ENCODE measurements at regions not wholly inside any gene's neighbourhood (a gene's known extent, or its start where the extent isn't known, plus 50 kb on each side); places are given as distances from the start of the nearest gene placed in this dataset.
"Not testable (repeated sequence)": the region's sequence is repeated elsewhere in the genome, so short reads cannot be mapped to it uniquely, and the experiment has no call there.

GRCh38 chr10:28354511-28354910 lies 51.6 kb upstream of the MPP7 start:
- DNase-seq (ENCODE audit: low read depth) = no peak

- DNase-seq (ENCODE audit: low read depth) = no peak
Measured at GRCh38 chr10:28355376-28355775, 52.5 kb upstream of the MPP7 start.

- DNase-seq (ENCODE audit: low read depth) = no peak
Measured at GRCh38 chr10:28359334-28359733, 56.5 kb upstream of the MPP7 start.

- no peak for DNase-seq (ENCODE audit: low read depth)
Measured at GRCh38 chr10:28360175-28360574, 57.3 kb upstream of the MPP7 start.

- DNase-seq (ENCODE audit: low read depth) = no peak
Measured at GRCh38 chr10:28363376-28363775, 60.5 kb upstream of the MPP7 start.

- no peak for DNase-seq (ENCODE audit: low read depth)
Measured at GRCh38 chr10:28365840-28366239, 63.0 kb upstream of the MPP7 start.

GRCh38 chr10:28366994-28367393 lies 64.1 kb upstream of the MPP7 start:
- DNase-seq (ENCODE audit: low read depth) = no peak

GRCh38 chr10:28367413-28367812 lies 64.5 kb upstream of the MPP7 start:
- DNase-seq (ENCODE audit: low read depth) = no peak

GRCh38 chr10:28367929-28368484 lies 65.1 kb upstream of the MPP7 start:
- peak; percentile 12 for DNase-seq (ENCODE audit: low read depth)

- DNase-seq (ENCODE audit: low read depth) = no peak
Measured at GRCh38 chr10:28370107-28370835, 67.4 kb upstream of the MPP7 start.

- not testable (repeated sequence) for DNase-seq (ENCODE audit: low read depth)
Measured at GRCh38 chr10:28371638-28372037, 68.8 kb upstream of the MPP7 start.

GRCh38 chr10:28374036-28374435 lies 71.2 kb upstream of the MPP7 start:
- DNase-seq (ENCODE audit: low read depth) = no peak

- no peak for DNase-seq (ENCODE audit: low read depth)
Measured at GRCh38 chr10:28375399-28376354, 72.8 kb upstream of the MPP7 start.

- DNase-seq (ENCODE audit: low read depth) = no peak
Measured at GRCh38 chr10:28378986-28379585, 76.2 kb upstream of the MPP7 start.

- DNase-seq (ENCODE audit: low read depth) = no peak
Measured at GRCh38 chr10:28381466-28381865, 78.6 kb upstream of the MPP7 start.

- DNase-seq (ENCODE audit: low read depth) = peak; percentile 79
Measured at GRCh38 chr10:28381903-28382347, 79.1 kb upstream of the MPP7 start.

GRCh38 chr10:28382525-28383269 lies 79.8 kb upstream of the MPP7 start:
- no peak for DNase-seq (ENCODE audit: low read depth)

GRCh38 chr10:28384557-28384956 lies 81.7 kb upstream of the MPP7 start:
- no peak for DNase-seq (ENCODE audit: low read depth)

- DNase-seq (ENCODE audit: low read depth) = no peak
Measured at GRCh38 chr10:28385748-28386502, 83.1 kb upstream of the MPP7 start.

GRCh38 chr10:28386503-28386868 lies 83.6 kb upstream of the MPP7 start:
- no peak for DNase-seq (ENCODE audit: low read depth)

- DNase-seq (ENCODE audit: low read depth) = no peak
Measured at GRCh38 chr10:28387140-28387539, 84.3 kb upstream of the MPP7 start.

Measured in stimulated activated CD8-positive, alpha-beta memory T cell treated with anti-CD3 and anti-CD28 coated beads, Interleukin-15, amount 100 ng/mL, for 1 hour (primary cell).